K562 (cell line): ENCODE measurements at regions not wholly inside any gene's neighbourhood (a gene's known extent, or its start where the extent isn't known, plus 50 kb on each side); places are given as distances from the start of the nearest gene placed in this dataset.

Source experiments
- ATAC-seq: fragments of 200-7000 bp; cut with Tn5 transposase; 3 replicates; pipeline ENCODE4 v1.9.1; 2020; ENCODE audit warnings: moderate library complexity
- BruUV-seq: library from RNA; stranded (reverse); fragments of 400-500 nt; replicated peaks from 2 replicates; lab custom pipeline; 2021; lab: Mats Ljungman, UMichigan
- CTCF ChIA-PET: fragments of 300-600 bp; formaldehyde crosslinking; extraction: SDS; loops from one replicate; lab custom pipeline; 2021; ENCODE audit warnings: low intra/inter-chr PET ratio; lab: Yijun Ruan, JAX
- POLR2A ChIA-PET: fragments of 300-600, 350-650 bp; sonication (Branson Sonifier 250); formaldehyde crosslinking; extraction: SDS; loops from one replicate; lab custom pipeline; 2021; ENCODE audit warnings: antibody characterized with exemption, inconsistent platforms; lab: Yijun Ruan, JAX
- DNase-seq, 4 experiments: peaks; one replicate each; pipeline versions ENCODE4 v3.0.0 to v3.0.0-alpha.2; 2011 to 2018; ENCODE audit warnings: low spot score in 3 of 4, mixed read lengths in 3 of 4; ENCODE audit errors: extremely low read depth in 1 of 4
- FAIRE-seq: peaks from 2 replicates; lab custom pipeline; 2011; peaks lifted over from hg19 to GRCh38; lab: Jason Lieb, UNC
- H2AFZ ChIP-seq: 2 replicates; pipeline ENCODE4 v1.6.0; 2011; ENCODE audit warnings: low read depth, low read length, control low read depth, inconsistent platforms
- H3K27ac ChIP-seq: fragments of 200-600 bp; 3 replicates; pipeline ENCODE4 v1.8.0; 2011; ENCODE audit warnings: low read depth, mild to moderate bottlenecking, control low read depth, inconsistent platforms, low read length, moderate library complexity, mixed read lengths; ENCODE audit errors: extremely low read depth
- H3K27me3 ChIP-seq, 2 experiments: fragments of 300-600 bp in 1 of 2; 2 replicates in 1 of 2; 3 replicates in 1 of 2; pipeline versions ENCODE4 v1.6.0 to v1.8.0; 2011; ENCODE audit warnings: inconsistent platforms in 2 of 2, low read length in 2 of 2, mild to moderate bottlenecking in 1 of 2, mixed read lengths in 1 of 2, moderate library complexity in 1 of 2; ENCODE audit not compliant: control insufficient read depth in 2 of 2, insufficient read depth in 2 of 2
- H3K36me3 ChIP-seq: fragments of 300-600 bp; 3 replicates; pipeline ENCODE4 v1.8.0; 2011; ENCODE audit warnings: mild to moderate bottlenecking, low read length, inconsistent platforms; ENCODE audit not compliant: control insufficient read depth, insufficient read depth
- H3K4me1 ChIP-seq, 2 experiments: fragments of 200-600 bp in 1 of 2; replicated peaks in 1 of 2; 2 replicates in 1 of 2; 3 replicates in 1 of 2; pipeline versions ENCODE4 v1.5.1 to v1.8.0; 2011; ENCODE audit warnings: inconsistent platforms in 2 of 2, low read length in 2 of 2, mild to moderate bottlenecking in 1 of 2, mixed read lengths in 1 of 2, moderate library complexity in 1 of 2; ENCODE audit not compliant: control insufficient read depth in 2 of 2, insufficient read depth in 2 of 2
- H3K4me2 ChIP-seq: 2 replicates; pipeline ENCODE4 v1.6.1; 2011; ENCODE audit warnings: low read length, control low read depth, inconsistent platforms, mixed read lengths; ENCODE audit not compliant: insufficient read depth
- H3K4me3 ChIP-seq: fragments of 200-600 bp; sonication (generic), shearing (Covaris generic); 2 replicates; pipeline ENCODE4 v1.5.1; 2016; ENCODE audit warnings: control low read depth, inconsistent platforms
- H3K79me2 ChIP-seq: fragments of 200-600 bp; 3 replicates; pipeline ENCODE4 v1.8.0; 2011; ENCODE audit warnings: low read length, inconsistent platforms; ENCODE audit not compliant: control insufficient read depth, insufficient read depth
- H3K9ac ChIP-seq, 2 experiments: 2 replicates each; pipeline versions ENCODE4 v1.6.0 to v1.6.1; 2011; ENCODE audit warnings: low read depth in 2 of 2, low read length in 2 of 2, control low read depth in 1 of 2, inconsistent platforms in 1 of 2, mild to moderate bottlenecking in 1 of 2, mixed read lengths in 1 of 2; ENCODE audit not compliant: insufficient read depth in 1 of 2
- H3K9me1 ChIP-seq: one replicate; pipeline ENCODE4 v1.6.0; 2011; ENCODE audit warnings: inconsistent platforms, mild to moderate bottlenecking, low read length, moderate library complexity; ENCODE audit not compliant: control insufficient read depth, insufficient read depth
- H3K9me3 ChIP-seq: replicated peaks from 2 replicates; pipeline ENCODE4 v1.5.1; 2011; ENCODE audit warnings: low read depth, low read length, inconsistent platforms; ENCODE audit not compliant: control insufficient read depth, insufficient read depth
- H4K20me1 ChIP-seq: replicated peaks from 2 replicates; pipeline ENCODE4 v1.6.1; 2011; ENCODE audit warnings: low read length, inconsistent platforms, mixed read lengths; ENCODE audit not compliant: control insufficient read depth, insufficient read depth
- NUFIP1 ChIP-seq: fragments of 450-650 bp; IDR thresholded peaks from 2 replicates; pipeline ENCODE4 v1.6.1; 2018; ENCODE audit not compliant: partially characterized antibody
- OTX1 ChIP-seq: fragments of 450-650 bp; formaldehyde crosslinking; IDR thresholded peaks from 2 replicates; pipeline ENCODE4 v1.4.0; 2022; ENCODE audit warnings: mild to moderate bottlenecking
- RAD21 ChIP-seq, 2 experiments: fragments of 250-450 bp in 1 of 2; fragments of 450-650 bp in 1 of 2; sonication (Bioruptor Pico) in 1 of 2; formaldehyde crosslinking in 1 of 2; IDR thresholded peaks in 1 of 2; conservative IDR thresholded peaks in 1 of 2; 2 replicates each; pipeline versions ENCODE4 v1.4.0 to v1.8.0; 2020 to 2022; ENCODE audit warnings: mild to moderate bottlenecking in 2 of 2, moderate library complexity in 1 of 2
- RCOR1 ChIP-seq, 2 experiments: IDR thresholded peaks; 2 replicates each; pipeline ENCODE4 v1.6.1; 2012; ENCODE audit warnings: low read depth in 2 of 2, low read length in 2 of 2, borderline replicate concordance in 1 of 2, improper control_type of control experiment in 1 of 2
- SAFB2 ChIP-seq: fragments of 200-400 bp; formaldehyde crosslinking; IDR thresholded peaks from 2 replicates; pipeline ENCODE4 v1.6.1; 2018; ENCODE audit warnings: borderline replicate concordance, low read length, low read depth, moderate library complexity; ENCODE audit not compliant: severe bottlenecking
- SMC3 ChIP-seq: conservative IDR thresholded peaks from 2 replicates; pipeline ENCODE4 v1.6.1; 2011; ENCODE audit warnings: low read depth, low read length, improper control_type of control experiment; ENCODE audit not compliant: insufficient read depth
- SRSF7 ChIP-seq: fragments of 200-400 bp; formaldehyde crosslinking; optimal IDR thresholded peaks from 2 replicates; pipeline ENCODE3; 2017; ENCODE audit warnings: mild to moderate bottlenecking, low read depth, low read length
- TBL1XR1 ChIP-seq, 2 experiments: IDR thresholded peaks; 2 replicates each; pipeline ENCODE4 v1.6.1; 2012; ENCODE audit warnings: improper control_type of control experiment in 2 of 2, low read length in 2 of 2, mild to moderate bottlenecking in 1 of 2
- TEAD2 ChIP-seq: fragments of 450-650 bp; IDR thresholded peaks from 2 replicates; pipeline ENCODE4 v1.6.1; 2016; ENCODE audit warnings: missing genetic modification characterization, control low read depth, missing compliant biosample characterization
- TRIM24 ChIP-seq, 2 experiments: fragments of 450-650 bp; IDR thresholded peaks; 2 replicates each; pipeline ENCODE4 v1.6.1; 2016
- ZNF23 ChIP-seq: fragments of 250-450 bp; sonication (Bioruptor Pico); IDR thresholded peaks from 2 replicates; pipeline ENCODE4 v1.4.0; 2020; ENCODE audit warnings: mild to moderate bottlenecking
- ZNF253 ChIP-seq: fragments of 250-450 bp; sonication (Bioruptor Pico); conservative IDR thresholded peaks from 2 replicates; pipeline ENCODE4 v1.6.1; 2021; ENCODE audit warnings: mild to moderate bottlenecking
- ZNF316 ChIP-seq: fragments of 450-650 bp; IDR thresholded peaks from 2 replicates; pipeline ENCODE4 v1.6.1; 2016
- ZNF668 ChIP-seq: fragments of 250-450 bp; sonication (Bioruptor Pico); IDR thresholded peaks from 2 replicates; pipeline ENCODE4 v1.8.0; 2022; ENCODE audit warnings: mild to moderate bottlenecking, inconsistent platforms
- ZNF76 ChIP-seq: fragments of 250-450 bp; sonication (Bioruptor Pico); IDR thresholded peaks from 2 replicates; pipeline ENCODE4 v1.4.0; 2020; ENCODE audit warnings: mild to moderate bottlenecking, moderate library complexity, borderline replicate concordance
- WGBS: fragments of 100-300 bp; shearing (Covaris generic); methylation state at CpG from one replicate; pipeline ENCODE4 v1.1.6; 2016; ENCODE audit warnings: low coverage, mixed read lengths; ENCODE audit not compliant: insufficient coverage; ENCODE audit errors: missing lambda C conversion rate; 5-methylcytosine and 5-hydroxymethylcytosine counted together
- in situ Hi-C: fragments of 300-500 bp; cut with MboI; formaldehyde crosslinking; loops from 4 replicates; pipeline ENCODE4 v1.15.0; 2018; ENCODE audit warnings: inconsistent platforms, mixed read lengths
- intact Hi-C: fragments of 100-400 bp; cut with micrococcal nuclease; formaldehyde crosslinking; loops from 2 replicates; pipeline ENCODE4 v1.14.2; 2022
- TF ChIP-seq, protein P1 (sequence below): fragments of 250-450 bp; sonication (Bioruptor Pico); IDR thresholded peaks from 2 replicates; pipeline ENCODE4 v1.6.1; 2021; ENCODE audit warnings: mild to moderate bottlenecking
- TF ChIP-seq, protein P2 (sequence below): sonication (generic); formaldehyde crosslinking; IDR thresholded peaks from 2 replicates; pipeline ENCODE4 v1.8.1; 2023; ENCODE audit warnings: mild to moderate bottlenecking, missing genetic modification reagents

DNA sequence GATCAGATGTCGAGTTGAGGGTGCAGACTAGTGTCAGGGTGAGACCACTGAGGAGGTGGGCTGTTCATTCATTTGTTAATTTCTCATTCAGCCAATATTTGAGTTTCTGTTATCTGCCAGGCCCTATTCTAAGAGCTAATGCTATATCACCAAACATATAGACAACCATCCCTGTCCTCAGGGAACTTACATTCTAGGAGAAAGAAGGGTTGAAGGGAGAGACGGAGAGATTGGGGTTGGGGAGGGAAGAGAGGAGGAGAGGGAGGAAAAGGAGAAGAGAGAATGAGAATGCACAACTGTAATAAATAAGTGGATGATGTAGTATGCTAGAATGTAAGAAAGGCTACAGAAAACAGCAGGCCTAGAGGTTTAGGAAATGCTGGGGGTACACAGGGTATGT, 129.9 kb upstream of the PITX1 start:
- H3K4me3 ChIP-seq, result no peak overlapping the region
- no peak for ATAC-seq
- H3K79me2 ChIP-seq, result no peaks in the 10 kb centered on the region
- H3K4me1 ChIP-seq, result peaks cover 6% of the 10 kb centered on the region in 2 experiments; a peak in 3 of 5 replicates
- no peak overlapping the region for H3K4me2 ChIP-seq
- H2AFZ ChIP-seq, result no peak overlapping the region
- no peaks in the 10 kb centered on the region for H3K27me3 ChIP-seq
- no peak for TF ChIP-seq SAFB2
- TF ChIP-seq ZNF316, result peak; percentile 84
- no peak for TF ChIP-seq ZNF23 (CRISPR knock-in tag)
- TF ChIP-seq TRIM24 (IDR thresholded peaks at IDR 0.05), result peak in 1 of 2 experiments; percentile 62; a peak in 2 of 4 replicates
- H3K9me1 ChIP-seq, result no peaks in the 10 kb centered on the region
- DNase-seq, result no peak
- CTCF ChIA-PET, result no interaction called here
- FAIRE-seq, result no peak
- POLR2A ChIA-PET, result no interaction called here
- H4K20me1 ChIP-seq, result no peaks in the 10 kb centered on the region
- H3K9ac ChIP-seq, result no peak overlapping the region
- H3K9me3 ChIP-seq, result peaks cover 7% of the 10 kb centered on the region
- no peaks in the 10 kb centered on the region for H3K36me3 ChIP-seq
- BruUV-seq, result no TSS peak
- WGBS, result 58% methylated on average over 1 of the region's 2 CpGs
- in situ Hi-C loops (no loop called here), intact Hi-C loops (no loop called here)
- H3K27ac ChIP-seq, result no peak overlapping the region

DNA sequence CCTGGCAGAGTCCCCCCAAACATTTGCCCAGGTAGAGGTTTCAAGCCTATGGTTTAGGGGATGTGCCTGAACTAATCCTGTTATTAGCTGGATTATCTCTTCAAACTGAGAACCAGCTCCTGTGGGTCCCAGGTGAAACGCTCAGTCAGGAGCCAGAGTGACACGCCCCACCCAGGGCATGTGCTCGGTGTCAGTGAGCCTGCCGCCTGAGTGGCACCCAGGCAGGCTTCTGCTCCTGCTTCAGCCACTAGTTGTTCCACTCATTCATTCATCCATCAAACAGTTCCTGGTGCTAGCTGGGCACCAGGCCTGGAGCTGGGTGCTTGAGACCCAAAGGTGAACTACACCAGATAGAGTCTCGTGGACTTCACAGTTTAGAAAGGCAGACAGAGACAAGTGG, 129.4 kb upstream of the PITX1 start:
- WGBS, result 91% methylated on average over 5 of the region's 5 CpGs
- no peak for TF ChIP-seq TBL1XR1 (IDR thresholded peaks at IDR 0.05; ENCODE audit: low read length in 2 of 2)
- no peak for TF ChIP-seq RAD21 (CRISPR knock-in tag; conservative IDR thresholded peaks at IDR 0.05 in 1 of 2, IDR thresholded peaks at IDR 0.05 in 1 of 2)
- no peak for TF ChIP-seq ZNF668
- no peak for TF ChIP-seq ZNF76 (CRISPR knock-in tag)
- no peak for TF ChIP-seq NUFIP1
- TF ChIP-seq ZNF253 (CRISPR knock-in tag), result no peak
- no peak for TF ChIP-seq TEAD2 (tag)
- no peak for TF ChIP-seq SRSF7
- no peak for TF ChIP-seq RCOR1 (IDR thresholded peaks at IDR 0.05; ENCODE audit: borderline replicate concordance in 1 of 2, low read depth in 2 of 2, low read length in 2 of 2)
- TF ChIP-seq, protein P1, sequence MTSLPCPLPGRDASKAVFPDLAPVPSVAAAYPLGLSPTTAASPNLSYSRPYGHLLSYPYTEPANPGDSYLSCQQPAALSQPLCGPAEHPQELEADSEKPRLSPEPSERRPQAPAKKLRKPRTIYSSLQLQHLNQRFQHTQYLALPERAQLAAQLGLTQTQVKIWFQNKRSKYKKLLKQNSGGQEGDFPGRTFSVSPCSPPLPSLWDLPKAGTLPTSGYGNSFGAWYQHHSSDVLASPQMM (CRISPR knock-in tag), result no peak
- TF ChIP-seq OTX1 (CRISPR knock-in tag), result no peak
- no peak for TF ChIP-seq SMC3
- TF ChIP-seq, protein P2, sequence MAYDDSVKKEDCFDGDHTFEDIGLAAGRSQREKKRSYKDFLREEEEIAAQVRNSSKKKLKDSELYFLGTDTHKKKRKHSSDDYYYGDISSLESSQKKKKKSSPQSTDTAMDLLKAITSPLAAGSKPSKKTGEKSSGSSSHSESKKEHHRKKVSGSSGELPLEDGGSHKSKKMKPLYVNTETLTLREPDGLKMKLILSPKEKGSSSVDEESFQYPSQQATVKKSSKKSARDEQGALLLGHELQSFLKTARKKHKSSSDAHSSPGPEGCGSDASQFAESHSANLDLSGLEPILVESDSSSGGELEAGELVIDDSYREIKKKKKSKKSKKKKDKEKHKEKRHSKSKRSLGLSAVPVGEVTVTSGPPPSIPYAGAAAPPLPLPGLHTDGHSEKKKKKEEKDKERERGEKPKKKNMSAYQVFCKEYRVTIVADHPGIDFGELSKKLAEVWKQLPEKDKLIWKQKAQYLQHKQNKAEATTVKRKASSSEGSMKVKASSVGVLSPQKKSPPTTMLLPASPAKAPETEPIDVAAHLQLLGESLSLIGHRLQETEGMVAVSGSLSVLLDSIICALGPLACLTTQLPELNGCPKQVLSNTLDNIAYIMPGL, result no peak

More for the DNA sequence above, 129.4 kb upstream of the PITX1 start:
- no peaks in the 10 kb centered on the region for H3K27me3 ChIP-seq
- H3K4me2 ChIP-seq, result no peak overlapping the region
- ChIA-PET POLR2A (no interaction called here), CTCF (no interaction called here)
- no peaks in the 10 kb centered on the region for H3K9me1 ChIP-seq
- no peak overlapping the region for H3K4me3 ChIP-seq
- no peaks in the 10 kb centered on the region for H4K20me1 ChIP-seq
- FAIRE-seq, result no peak
- H3K36me3 ChIP-seq, result no peaks in the 10 kb centered on the region
- peaks cover 6 to 11% of the 10 kb centered on the region in 2 experiments; a peak in 3 of 5 replicates for H3K4me1 ChIP-seq
- no peak overlapping the region for H3K9ac ChIP-seq
- H3K9me3 ChIP-seq, result peaks cover 7% of the 10 kb centered on the region
- in situ Hi-C loops, result no loop called here
- DNase-seq, result no peak
- no TSS peak for BruUV-seq
- H3K79me2 ChIP-seq, result no peaks in the 10 kb centered on the region
- no peak for ATAC-seq
- no peak overlapping the region for H2AFZ ChIP-seq
- H3K27ac ChIP-seq, result no peak overlapping the region
- intact Hi-C loops, result no loop called here
